ENCODE measurements at regions not wholly inside any gene's neighbourhood (a gene's known extent, or its start where the extent isn't known, plus 50 kb on each side); places are given as distances from the start of the nearest gene placed in this dataset.

GRCh38 chr1:191590578-191590977, 567.7 kb upstream of the RGS18 start:
- DNase-seq (no peak), ATAC-seq (no peak)
- Histone ChIP-seq H3K36me3 (ENCODE audit: insufficient read depth in 1 of 2, low read depth in 1 of 2) (no peaks in the 10 kb centered on the region), H3K27me3 (ENCODE audit: insufficient read depth in 3 of 3, low read length in 2 of 3) (no peaks in the 10 kb centered on the region), H3K4me3 (no peak overlapping the region), H3K4me1 (no peaks in the 10 kb centered on the region), H3K27ac (no peak overlapping the region), H3K9me3 (no peaks in the 10 kb centered on the region)
- no peak for TF ChIP-seq CTCF (IDR thresholded peaks at IDR 0.05)
- 70 to 75% (median 73%) methylated on average over 3 of the region's 3 CpGs for WGBS, 3 donors
- intact Hi-C loops (cut with DNase I), result no loop called here

- H3K36me3 ChIP-seq (ENCODE audit: insufficient read depth in 1 of 2, low read depth in 1 of 2), result no peaks in the 10 kb centered on the region
- 92 to 97% (median 96%) methylated on average over 1 of the region's 1 CpG for WGBS, 3 donors
- no peak overlapping the region for H3K4me3 ChIP-seq
- intact Hi-C loops (cut with DNase I), result no loop called here
- no peaks in the 10 kb centered on the region for H3K9me3 ChIP-seq
- no peak for DNase-seq
- no peaks in the 10 kb centered on the region for H3K4me1 ChIP-seq
- ATAC-seq, result no peak
- no peak overlapping the region for H3K27ac ChIP-seq
- H3K27me3 ChIP-seq (ENCODE audit: insufficient read depth in 3 of 3, low read length in 2 of 3), result no peaks in the 10 kb centered on the region
- no peak for TF ChIP-seq CTCF (IDR thresholded peaks at IDR 0.05)
These were observed 566.2 kb upstream of the RGS18 start for GRCh38 chr1:191592039-191592438.

- no peaks in the 10 kb centered on the region for H3K9me3 ChIP-seq
- no peaks in the 10 kb centered on the region for H3K36me3 ChIP-seq (ENCODE audit: insufficient read depth in 1 of 2, low read depth in 1 of 2)
- no peak for DNase-seq
- 25 to 36% (median 25%) methylated on average over 2 of the region's 2 CpGs for WGBS, 3 donors
- no peak overlapping the region for H3K27ac ChIP-seq
- H3K27me3 ChIP-seq (ENCODE audit: insufficient read depth in 3 of 3, low read length in 2 of 3), result no peaks in the 10 kb centered on the region
- no peaks in the 10 kb centered on the region for H3K4me1 ChIP-seq
- no peak for ATAC-seq
- intact Hi-C loops (cut with DNase I), result no loop called here
- H3K4me3 ChIP-seq, result no peak overlapping the region
- no peak for TF ChIP-seq CTCF (IDR thresholded peaks at IDR 0.05)
These were observed 565.4 kb upstream of the RGS18 start for GRCh38 chr1:191592907-191593306.

- no peaks in the 10 kb centered on the region for H3K36me3 ChIP-seq (ENCODE audit: insufficient read depth in 1 of 2, low read depth in 1 of 2)
- H3K4me3 ChIP-seq, result no peak overlapping the region
- H3K27ac ChIP-seq, result no peak overlapping the region
- no peaks in the 10 kb centered on the region for H3K4me1 ChIP-seq
- H3K9me3 ChIP-seq, result no peaks in the 10 kb centered on the region
- peak in 1 of 2 donors; percentile 28 for DNase-seq
- TF ChIP-seq CTCF (IDR thresholded peaks at IDR 0.05), result no peak
- intact Hi-C loops (cut with DNase I), result no loop called here
- 79 to 88% (median 84%) methylated on average over 3 of the region's 3 CpGs for WGBS, 3 donors
- no peak for ATAC-seq
- no peaks in the 10 kb centered on the region for H3K27me3 ChIP-seq (ENCODE audit: insufficient read depth in 3 of 3, low read length in 2 of 3)
These were observed 563.1 kb upstream of the RGS18 start for GRCh38 chr1:191595170-191595569.

GRCh38 chr1:191608367-191608766, 549.9 kb upstream of the RGS18 start:
- no peak for ATAC-seq
- Histone ChIP-seq H3K36me3 (ENCODE audit: insufficient read depth in 1 of 2, low read depth in 1 of 2) (no peaks in the 10 kb centered on the region), H3K4me1 (no peaks in the 10 kb centered on the region), H3K27ac (no peak overlapping the region), H3K9me3 (no peaks in the 10 kb centered on the region), H3K27me3 (ENCODE audit: insufficient read depth in 3 of 3, low read length in 2 of 3) (no peaks in the 10 kb centered on the region), H3K4me3 (no peak overlapping the region)
- 33 to 64% (median 42%) methylated on average over 4 of the region's 4 CpGs for WGBS, 3 donors
- intact Hi-C loops (cut with DNase I), result no loop called here
- DNase-seq, result peak in 1 of 2 donors; percentile 25
- TF ChIP-seq CTCF (IDR thresholded peaks at IDR 0.05), result no peak

All from psoas muscle (tissue), 7 donors.